H1 (cell line): ENCODE measurements at regions not wholly inside any gene's neighbourhood (a gene's known extent, or its start where the extent isn't known, plus 50 kb on each side); places are given as distances from the start of the nearest gene placed in this dataset.

ENCODE experiments used
- CTCF ChIA-PET: fragments of 300-600 bp; sonication (Branson Sonifier 250); formaldehyde crosslinking; loops from one replicate; lab custom pipeline; 2021; ENCODE audit not compliant: partially characterized antibody; lab: Charles Lee
- POLR2A ChIA-PET: fragments of 300-600 bp; sonication (Branson Sonifier 250); formaldehyde crosslinking; loops from one replicate; lab custom pipeline; 2021; ENCODE audit warnings: inconsistent platforms; ENCODE audit not compliant: partially characterized antibody; lab: Charles Lee
- DNase-seq, 2 experiments: peaks; one replicate each; pipeline versions ENCODE4 v3.0.0 to v3.0.0-alpha.2; 2010 to 2022; ENCODE audit warnings: low spot score in 2 of 2, low read depth in 1 of 2, mixed read lengths in 1 of 2
- FAIRE-seq: peaks from 2 replicates; lab custom pipeline; 2011; peaks lifted over from hg19 to GRCh38; lab: Jason Lieb, UNC
- H2AFZ ChIP-seq: 2 replicates; pipeline ENCODE4 v1.8.1; 2012; ENCODE audit warnings: low read length, inconsistent platforms
- H2AK5ac ChIP-seq: 2 replicates; pipeline ENCODE4 v1.6.1; 2013; ENCODE audit warnings: low read depth, low read length
- H2BK120ac ChIP-seq: replicated peaks from 2 replicates; pipeline ENCODE3; 2013; ENCODE audit warnings: low read depth, low read length, inconsistent platforms
- H2BK12ac ChIP-seq: 2 replicates; pipeline ENCODE4 v1.6.1; 2013; ENCODE audit warnings: low read depth, low read length
- H2BK15ac ChIP-seq: 2 replicates; pipeline ENCODE4 v1.6.1; 2013; ENCODE audit warnings: low read length
- H2BK20ac ChIP-seq: 2 replicates; pipeline ENCODE4 v1.6.1; 2013; ENCODE audit warnings: low read length
- H2BK5ac ChIP-seq: 2 replicates; pipeline ENCODE4 v1.6.1; 2013; ENCODE audit warnings: low read depth, low read length
- H3K14ac ChIP-seq: 2 replicates; pipeline ENCODE4 v1.6.1; 2013; ENCODE audit warnings: inconsistent platforms; ENCODE audit not compliant: insufficient read length
- H3K18ac ChIP-seq: 2 replicates; pipeline ENCODE4 v1.6.1; 2013; ENCODE audit warnings: low read length; ENCODE audit errors: extremely low read depth
- H3K23ac ChIP-seq: 2 replicates; pipeline ENCODE4 v1.6.1; 2013; ENCODE audit warnings: inconsistent platforms; ENCODE audit not compliant: insufficient read length
- H3K23me2 ChIP-seq: 2 replicates; pipeline ENCODE4 v1.6.1; 2013; ENCODE audit warnings: low read depth, low read length
- H3K27ac ChIP-seq: 2 replicates; pipeline ENCODE4 v1.6.1; 2011; ENCODE audit warnings: low read depth, low read length, inconsistent platforms
- H3K27me3 ChIP-seq, 4 experiments: replicated peaks in 1 of 4; 1 replicate in 1 of 4; 2 replicates in 3 of 4; pipeline versions ENCODE4 v1.6.1 to v1.8.1; 2011 to 2013; ENCODE audit warnings: low read length in 3 of 4, mild to moderate bottlenecking in 3 of 4, inconsistent platforms in 2 of 4, mixed read lengths in 2 of 4, moderate library complexity in 1 of 4; ENCODE audit not compliant: control insufficient read depth in 3 of 4, insufficient read depth in 3 of 4; ENCODE audit errors: extremely low read depth in 1 of 4
- H3K36me3 ChIP-seq, 4 experiments: 2 replicates each; pipeline versions ENCODE4 v1.6.1 to v1.8.1; 2011 to 2013; ENCODE audit warnings: mild to moderate bottlenecking in 4 of 4, low read length in 3 of 4, moderate library complexity in 2 of 4, control low read depth in 1 of 4, inconsistent platforms in 1 of 4; ENCODE audit not compliant: insufficient read depth in 4 of 4, control insufficient read depth in 2 of 4
- H3K4ac ChIP-seq: replicated peaks from 2 replicates; pipeline ENCODE3; 2013; ENCODE audit warnings: low read length, low read depth, mixed read lengths, inconsistent platforms; ENCODE audit not compliant: insufficient read length
- H3K4me1 ChIP-seq, 4 experiments: replicated peaks in 1 of 4; 1 replicate in 1 of 4; 2 replicates in 3 of 4; pipeline versions ENCODE4 v1.6.1 to v1.8.1; 2011 to 2013; ENCODE audit warnings: low read length in 3 of 4, inconsistent platforms in 2 of 4, mixed read lengths in 1 of 4; ENCODE audit not compliant: insufficient read depth in 4 of 4, control insufficient read depth in 3 of 4
- H3K4me2 ChIP-seq, 2 experiments: 2 replicates each; pipeline versions ENCODE4 v1.6.1 to v1.8.1; 2011 to 2013; ENCODE audit warnings: low read depth in 2 of 2, low read length in 2 of 2, control low read depth in 1 of 2, inconsistent platforms in 1 of 2, mild to moderate bottlenecking in 1 of 2; ENCODE audit not compliant: insufficient read depth in 1 of 2
- H3K4me3 ChIP-seq, 4 experiments: fragments of 200-600, 300-600 bp in 1 of 4; sonication (generic), shearing (Covaris generic), sonication (Bioruptor Twin) in 1 of 4; 2 replicates each; pipeline versions ENCODE4 v1.5.1 to v1.8.1; 2011 to 2016; ENCODE audit warnings: low read length in 4 of 4, low read depth in 3 of 4, control low read depth in 2 of 4, inconsistent platforms in 2 of 4, mild to moderate bottlenecking in 2 of 4, mixed read lengths in 1 of 4, moderate library complexity in 1 of 4; ENCODE audit not compliant: insufficient read depth in 2 of 4; ENCODE audit errors: extremely low read depth in 1 of 4
- H3K56ac ChIP-seq: replicated peaks from 2 replicates; pipeline ENCODE3; 2013; ENCODE audit warnings: low read depth, mild to moderate bottlenecking, mixed read lengths, low read length, inconsistent platforms; ENCODE audit not compliant: insufficient read length
- H3K79me1 ChIP-seq: 2 replicates; pipeline ENCODE4 v1.6.1; 2013; ENCODE audit warnings: low read depth, low read length, control low read depth
- H3K79me2 ChIP-seq, 2 experiments: 2 replicates each; pipeline versions ENCODE4 v1.6.1 to v1.8.1; 2012 to 2013; ENCODE audit warnings: low read length in 2 of 2, mild to moderate bottlenecking in 2 of 2, inconsistent platforms in 1 of 2; ENCODE audit not compliant: insufficient read depth in 2 of 2, control insufficient read depth in 1 of 2
- H3K9ac ChIP-seq, 4 experiments: replicated peaks in 1 of 4; 1 replicate in 1 of 4; 2 replicates in 3 of 4; pipeline versions ENCODE4 v1.6.1 to v1.8.1; 2011 to 2013; ENCODE audit warnings: low read depth in 3 of 4, low read length in 3 of 4, control low read depth in 2 of 4, mild to moderate bottlenecking in 2 of 4, moderate library complexity in 2 of 4, inconsistent platforms in 1 of 4; ENCODE audit errors: extremely low read depth in 1 of 4
- H3K9me3 ChIP-seq, 2 experiments: 2 replicates each; pipeline versions ENCODE4 v1.6.1 to v1.8.1; 2012 to 2013; ENCODE audit warnings: mild to moderate bottlenecking in 2 of 2, moderate library complexity in 2 of 2, control low read depth in 1 of 2, inconsistent platforms in 1 of 2, low read depth in 1 of 2, low read length in 1 of 2, mixed read lengths in 1 of 2; ENCODE audit not compliant: insufficient read depth in 2 of 2
- H4K20me1 ChIP-seq, 2 experiments: replicated peaks in 1 of 2; 2 replicates each; pipeline versions ENCODE3 to v1.8.1; 2011 to 2013; ENCODE audit warnings: inconsistent platforms in 2 of 2, low read length in 2 of 2, mild to moderate bottlenecking in 1 of 2; ENCODE audit not compliant: insufficient read depth in 2 of 2, control insufficient read depth in 1 of 2
- H4K5ac ChIP-seq: 2 replicates; pipeline ENCODE4 v1.6.1; 2013; ENCODE audit warnings: low read length, low read depth, mixed read lengths, inconsistent platforms; ENCODE audit not compliant: insufficient read length
- H4K8ac ChIP-seq: 2 replicates; pipeline ENCODE4 v1.8.0; 2013; ENCODE audit warnings: mild to moderate bottlenecking, moderate library complexity, low read length, inconsistent platforms; ENCODE audit not compliant: insufficient read depth; ENCODE audit errors: extremely low read depth
- H4K91ac ChIP-seq: replicated peaks from 2 replicates; pipeline ENCODE3; 2013; ENCODE audit warnings: low read length, mixed read lengths, inconsistent platforms; ENCODE audit not compliant: insufficient read length
- ASH2L ChIP-seq: fragments of 200-600, 300-600 bp; sonication (generic); IDR thresholded peaks from one replicate; pipeline ENCODE4 v1.7.1; 2017; ENCODE audit warnings: low read length
- ATF3 ChIP-seq: IDR thresholded peaks from 2 replicates; pipeline ENCODE4 v1.6.1; 2011; ENCODE audit warnings: low read depth, mild to moderate bottlenecking, low read length; ENCODE audit not compliant: insufficient read depth
- BCL11A ChIP-seq, 2 experiments: IDR thresholded peaks; one replicate each; pipeline ENCODE4 v1.6.1; 2011; ENCODE audit warnings: low read depth in 2 of 2, low read length in 2 of 2, mild to moderate bottlenecking in 2 of 2
- CTBP2 ChIP-seq: IDR thresholded peaks from 2 replicates; pipeline ENCODE4 v1.7.0; 2011; ENCODE audit warnings: borderline replicate concordance, mild to moderate bottlenecking, moderate library complexity, mixed read lengths, low read length; ENCODE audit not compliant: insufficient read depth, insufficient read length
- GABPA ChIP-seq: IDR thresholded peaks from 2 replicates; pipeline ENCODE4 v1.6.1; 2011; ENCODE audit warnings: mild to moderate bottlenecking, low read length, moderate library complexity, borderline replicate concordance; ENCODE audit not compliant: insufficient read depth
- RFX5 ChIP-seq: IDR thresholded peaks from 2 replicates; pipeline ENCODE4 v1.6.1; 2011; ENCODE audit warnings: low read depth, low read length, improper control_type of control experiment, borderline replicate concordance
- ZNF274 ChIP-seq: IDR thresholded peaks from 2 replicates; pipeline ENCODE4 v1.7.0; 2012; ENCODE audit warnings: low read length, borderline replicate concordance; ENCODE audit errors: extremely low read depth
- WGBS, 2 experiments: shearing (Covaris generic) in 1 of 2; methylation state at CpG; one replicate each; pipeline versions ENCODE4 v1.1.6 to v1.1.7; 2013 to 2015; ENCODE audit warnings: low lambda C conversion rate in 2 of 2, mixed read lengths in 2 of 2, inconsistent platforms in 1 of 2, low coverage in 1 of 2, missing lambda C conversion rate in 1 of 2; ENCODE audit not compliant: insufficient replicate concordance in 2 of 2, insufficient coverage in 1 of 2, insufficient read length in 1 of 2; ENCODE audit errors: extremely low coverage in 1 of 2, missing lambda C conversion rate in 1 of 2; 5-methylcytosine and 5-hydroxymethylcytosine counted together

GRCh38 chr11:97833412-97833811 is 1187.3 kb upstream of the CNTN5 start:
- H2AK5ac ChIP-seq, result no peak overlapping the region
- no peak overlapping the region; the same call in 1 of the 2 replicates for H2AFZ ChIP-seq
- H3K79me1 ChIP-seq, result no peaks in the 10 kb centered on the region
- no peaks in the 10 kb centered on the region for H3K23me2 ChIP-seq
- FAIRE-seq, result no peak
- no peak overlapping the region for H2BK120ac ChIP-seq
- no peak overlapping the region for H3K4ac ChIP-seq
- no peak overlapping the region for H3K56ac ChIP-seq
- H3K18ac ChIP-seq, result no peak overlapping the region
- H2BK15ac ChIP-seq, result no peak overlapping the region
- WGBS, 2 experiments, result 100% methylated on average over 2 of the region's 2 CpGs; no CpG with 5 or more reads in 1 of the 2 experiments
- H4K8ac ChIP-seq, result no peak overlapping the region
- no peaks in the 10 kb centered on the region for H3K9me3 ChIP-seq
- H4K91ac ChIP-seq, result no peak overlapping the region
- no peak overlapping the region for H2BK5ac ChIP-seq
- H3K4me1 ChIP-seq, result no peaks in the 10 kb centered on the region
- no peak overlapping the region for H4K5ac ChIP-seq
- no peak for DNase-seq
- POLR2A ChIA-PET, result no interaction called here
- no peak overlapping the region for H3K9ac ChIP-seq
- CTCF ChIA-PET, result no interaction called here
- H4K20me1 ChIP-seq, result no peaks in the 10 kb centered on the region
- no peak overlapping the region for H3K4me2 ChIP-seq
- H3K27me3 ChIP-seq, result no peaks in the 10 kb centered on the region
- no peak overlapping the region for H2BK20ac ChIP-seq
- no peak overlapping the region for H3K23ac ChIP-seq
- no peak overlapping the region for H2BK12ac ChIP-seq
- H3K36me3 ChIP-seq, result no peaks in the 10 kb centered on the region
- no peak overlapping the region for H3K14ac ChIP-seq
- no peaks in the 10 kb centered on the region for H3K79me2 ChIP-seq
- no peak overlapping the region for H3K4me3 ChIP-seq
- no peak overlapping the region for H3K27ac ChIP-seq
- TF ChIP-seq RFX5 (no peak), ASH2L (no peak), GABPA (no peak), ZNF274 (no peak), BCL11A (IDR thresholded peaks at IDR 0.05; ENCODE audit: low read depth in 2 of 2, low read length in 2 of 2) (no peak), ATF3 (no peak), CTBP2 (no peak)
